ENCODE measurements at regions not wholly inside any gene's neighbourhood (a gene's known extent, or its start where the extent isn't known, plus 50 kb on each side); places are given as distances from the start of the nearest gene placed in this dataset.

DNA sequence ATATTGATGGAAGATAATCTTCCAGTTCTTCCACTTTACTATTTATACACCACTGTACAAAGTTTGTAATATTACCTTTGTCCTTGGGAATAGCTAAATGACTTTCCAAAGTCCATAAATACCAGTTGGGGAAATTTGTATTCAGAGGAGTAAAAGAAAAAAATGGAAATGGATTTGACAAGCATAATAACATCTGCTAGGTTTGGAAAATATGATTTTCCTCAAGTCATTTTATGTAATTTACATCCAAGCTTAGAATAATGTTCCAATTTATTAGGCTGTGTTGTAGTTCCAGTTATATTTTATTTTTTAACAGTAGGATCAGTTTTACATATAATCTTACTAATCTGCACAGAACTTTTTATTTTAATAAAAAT is 563.0 kb upstream of the PKDCC start:
- TF ChIP-seq, protein P1, sequence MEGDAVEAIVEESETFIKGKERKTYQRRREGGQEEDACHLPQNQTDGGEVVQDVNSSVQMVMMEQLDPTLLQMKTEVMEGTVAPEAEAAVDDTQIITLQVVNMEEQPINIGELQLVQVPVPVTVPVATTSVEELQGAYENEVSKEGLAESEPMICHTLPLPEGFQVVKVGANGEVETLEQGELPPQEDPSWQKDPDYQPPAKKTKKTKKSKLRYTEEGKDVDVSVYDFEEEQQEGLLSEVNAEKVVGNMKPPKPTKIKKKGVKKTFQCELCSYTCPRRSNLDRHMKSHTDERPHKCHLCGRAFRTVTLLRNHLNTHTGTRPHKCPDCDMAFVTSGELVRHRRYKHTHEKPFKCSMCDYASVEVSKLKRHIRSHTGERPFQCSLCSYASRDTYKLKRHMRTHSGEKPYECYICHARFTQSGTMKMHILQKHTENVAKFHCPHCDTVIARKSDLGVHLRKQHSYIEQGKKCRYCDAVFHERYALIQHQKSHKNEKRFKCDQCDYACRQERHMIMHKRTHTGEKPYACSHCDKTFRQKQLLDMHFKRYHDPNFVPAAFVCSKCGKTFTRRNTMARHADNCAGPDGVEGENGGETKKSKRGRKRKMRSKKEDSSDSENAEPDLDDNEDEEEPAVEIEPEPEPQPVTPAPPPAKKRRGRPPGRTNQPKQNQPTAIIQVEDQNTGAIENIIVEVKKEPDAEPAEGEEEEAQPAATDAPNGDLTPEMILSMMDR (IDR thresholded peaks at IDR 0.05; ENCODE audit: low read length): no peak
- TF ChIP-seq EZH2 (optimal IDR thresholded peaks at IDR 0.05; ENCODE audit: low read depth, low read length): no peak
- TF ChIP-seq EZH2phosphoT487 (IDR thresholded peaks at IDR 0.05; ENCODE audit: low read length): no peak

All from MM.1S (cell line).